ENCODE measurements at regions not wholly inside any gene's neighbourhood (a gene's known extent, or its start where the extent isn't known, plus 50 kb on each side); places are given as distances from the start of the nearest gene placed in this dataset.

GRCh38 chr15:95946241-95946640, 384.3 kb upstream of the NR2F2 start:
- TF ChIP-seq TCF4 (CRISPR knock-in tag; IDR thresholded peaks at IDR 0.05; ENCODE audit: borderline replicate concordance) (no peak), ZNF565 (CRISPR knock-in tag; conservative IDR thresholded peaks at IDR 0.05; ENCODE audit: low read depth) (no peak), ZFP30 (CRISPR knock-in tag; IDR thresholded peaks at IDR 0.05) (no peak), PATZ1 (CRISPR knock-in tag; IDR thresholded peaks at IDR 0.05; ENCODE audit: borderline replicate concordance) (no peak)
- TF ChIP-seq, protein P1, sequence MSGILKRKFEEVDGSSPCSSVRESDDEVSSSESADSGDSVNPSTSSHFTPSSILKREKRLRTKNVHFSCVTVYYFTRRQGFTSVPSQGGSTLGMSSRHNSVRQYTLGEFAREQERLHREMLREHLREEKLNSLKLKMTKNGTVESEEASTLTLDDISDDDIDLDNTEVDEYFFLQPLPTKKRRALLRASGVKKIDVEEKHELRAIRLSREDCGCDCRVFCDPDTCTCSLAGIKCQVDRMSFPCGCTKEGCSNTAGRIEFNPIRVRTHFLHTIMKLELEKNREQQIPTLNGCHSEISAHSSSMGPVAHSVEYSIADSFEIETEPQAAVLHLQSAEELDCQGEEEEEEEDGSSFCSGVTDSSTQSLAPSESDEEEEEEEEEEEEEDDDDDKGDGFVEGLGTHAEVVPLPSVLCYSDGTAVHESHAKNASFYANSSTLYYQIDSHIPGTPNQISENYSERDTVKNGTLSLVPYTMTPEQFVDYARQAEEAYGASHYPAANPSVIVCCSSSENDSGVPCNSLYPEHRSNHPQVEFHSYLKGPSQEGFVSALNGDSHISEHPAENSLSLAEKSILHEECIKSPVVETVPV (CRISPR knock-in tag; IDR thresholded peaks at IDR 0.05) = no peak

Data from SK-N-SH treated with all-trans-retinoic acid at 6 μM for 48 hours (cell line).